WI38 (cell line): ENCODE measurements at regions not wholly inside any gene's neighbourhood (a gene's known extent, or its start where the extent isn't known, plus 50 kb on each side); places are given as distances from the start of the nearest gene placed in this dataset.
"Not testable (repeated sequence)": the region's sequence is repeated elsewhere in the genome, so short reads cannot be mapped to it uniquely, and the experiment has no call there.

ENCODE experiments used
- H3K4me3 ChIP-seq: 2 replicates; pipeline ENCODE4 v1.5.1; 2011; ENCODE audit warnings: low read depth, mild to moderate bottlenecking, control low read depth, low read length
- CTCF ChIP-seq: IDR thresholded peaks from 2 replicates; pipeline ENCODE4 v1.5.1; 2012; ENCODE audit warnings: low read depth, mild to moderate bottlenecking, control low read depth, low read length

- no peak overlapping the region for H3K4me3 ChIP-seq
- TF ChIP-seq CTCF = no peak
Observed at GRCh38 chr12:59432057-59432456, 163.8 kb upstream of the SLC16A7 start.

DNA sequence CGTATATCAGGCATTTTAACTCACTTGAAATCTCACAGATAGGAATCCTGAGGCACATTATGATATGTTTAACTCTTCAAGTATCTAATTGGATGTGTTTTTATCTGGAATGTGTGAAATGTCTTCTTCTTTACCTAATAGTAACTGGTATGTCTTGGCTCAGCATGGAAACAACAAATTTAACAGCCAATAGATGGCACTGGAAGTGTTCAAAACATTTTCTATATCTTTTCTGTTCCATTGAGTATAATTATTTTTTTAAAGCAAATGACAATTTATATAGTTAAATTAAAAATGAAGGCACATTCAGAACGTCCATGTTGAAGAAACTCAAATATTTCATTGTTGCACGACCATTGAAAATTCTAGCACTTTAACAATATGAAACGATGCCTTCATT is 164.6 kb upstream of the SLC16A7 start:
- no peak for TF ChIP-seq CTCF

DNA sequence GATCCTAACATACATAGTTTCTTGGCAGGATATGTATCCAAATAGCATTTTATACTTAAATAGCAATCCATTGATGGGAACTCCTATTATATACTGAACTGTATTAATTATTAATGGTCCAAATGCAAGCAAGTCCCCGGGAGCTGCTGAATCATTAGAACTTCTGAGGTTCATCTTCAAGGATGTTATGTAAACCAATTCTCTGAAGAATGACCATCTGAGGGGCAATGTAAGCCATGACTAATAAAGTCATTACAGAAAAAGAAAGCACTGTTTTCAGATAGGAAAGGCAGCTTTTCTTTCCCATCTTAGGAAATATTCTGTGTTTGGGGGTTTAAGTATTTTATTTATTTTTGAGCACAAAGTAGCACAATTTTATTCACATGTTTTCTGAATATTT is 166.1 kb upstream of the SLC16A7 start:
- TF ChIP-seq CTCF = no peak
- no peak overlapping the region for H3K4me3 ChIP-seq

More for the DNA sequence above, 164.6 kb upstream of the SLC16A7 start:
- H3K4me3 ChIP-seq = no peak overlapping the region

DNA sequence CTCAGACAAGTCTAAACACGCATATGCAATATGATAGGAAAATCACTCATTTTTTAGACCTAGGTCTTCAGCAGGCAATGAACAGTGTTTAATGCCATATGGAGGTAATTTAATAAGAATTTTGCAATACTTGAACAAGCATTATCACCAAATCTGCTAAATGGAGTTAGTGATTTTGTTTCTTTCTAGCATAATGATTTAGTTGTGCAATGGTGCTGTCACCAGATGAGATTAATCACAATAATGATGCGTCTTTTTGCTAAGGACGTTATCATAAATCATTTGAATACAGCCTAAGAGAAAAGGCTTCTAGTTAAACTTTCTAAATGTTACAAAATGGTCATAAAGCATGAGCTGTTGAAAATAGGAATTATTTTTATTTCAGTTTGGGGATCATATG is 170.0 kb upstream of the SLC16A7 start:
- no peak overlapping the region for H3K4me3 ChIP-seq
- no peak for TF ChIP-seq CTCF

DNA sequence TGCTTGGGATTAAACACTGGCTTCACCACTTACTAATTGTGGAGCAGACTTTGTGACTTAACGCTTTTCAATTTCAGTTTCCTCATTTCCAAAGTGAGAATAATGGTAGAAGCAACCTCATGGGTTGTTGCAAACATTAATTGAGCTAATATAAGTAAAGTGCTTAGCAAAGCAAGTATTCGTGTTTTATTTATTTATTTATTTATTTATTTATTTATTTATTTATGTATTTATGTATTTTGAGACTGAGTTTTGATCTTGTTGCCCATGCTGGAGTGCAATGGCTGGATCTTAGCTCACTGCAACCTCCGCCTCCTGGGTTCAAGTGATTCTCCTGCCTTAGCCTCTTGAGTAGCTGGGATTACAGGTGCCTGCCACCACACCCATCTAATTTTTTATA is 171.2 kb upstream of the SLC16A7 start:
- H3K4me3 ChIP-seq = not testable (repeated sequence)

- no peak overlapping the region for H3K4me3 ChIP-seq
- no peak for TF ChIP-seq CTCF
Observed at GRCh38 chr12:59414051-59414450, 181.8 kb upstream of the SLC16A7 start.

DNA sequence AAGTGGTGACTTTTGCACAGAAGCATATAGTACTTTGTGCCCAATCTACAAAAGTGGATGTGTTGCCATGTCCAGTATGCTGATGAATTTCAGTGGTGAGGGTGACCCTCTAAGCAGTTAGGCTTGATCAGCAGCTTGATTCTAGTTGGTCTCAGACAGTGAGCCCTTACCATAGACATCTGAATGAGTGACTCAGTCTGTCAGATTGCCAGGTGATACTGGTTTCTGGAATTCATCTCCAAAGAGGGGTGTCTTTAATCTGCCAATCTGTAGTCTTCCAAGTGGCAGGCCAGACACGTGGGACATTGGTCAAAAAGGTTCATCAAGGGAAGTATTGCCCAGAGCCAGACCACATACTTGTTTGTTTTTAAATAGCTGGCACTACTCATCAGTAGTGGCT is 187.4 kb upstream of the SLC16A7 start:
- no peak for TF ChIP-seq CTCF

GRCh38 chr12:59407799-59408198 is 188.0 kb upstream of the SLC16A7 start:
- TF ChIP-seq CTCF = no peak
- no peak overlapping the region for H3K4me3 ChIP-seq

More for the DNA sequence above, 187.4 kb upstream of the SLC16A7 start:
- no peak overlapping the region for H3K4me3 ChIP-seq
